ENCODE measurements at regions not wholly inside any gene's neighbourhood (a gene's known extent, or its start where the extent isn't known, plus 50 kb on each side); places are given as distances from the start of the nearest gene placed in this dataset.

- no TSS peak for BruUV-seq (replicated peaks)
- no peak overlapping the region for H3K27ac ChIP-seq
- H3K4me1 ChIP-seq (replicated peaks; ENCODE audit: insufficient read depth), result no peaks in the 10 kb centered on the region
- H3F3A ChIP-seq (ENCODE audit: insufficient read depth, low read depth), result no peaks in the 10 kb centered on the region
- POLR2A ChIA-PET (ENCODE audit: unreplicated experiment), result no interaction called here
- no peaks in the 10 kb centered on the region for H4K20me1 ChIP-seq (ENCODE audit: insufficient read depth)
- no peak for DNase-seq
- CTCF ChIA-PET, result no interaction called here
- no peak overlapping the region for H3K4me3 ChIP-seq
- H3K36me3 ChIP-seq (ENCODE audit: low read depth), result no peaks in the 10 kb centered on the region
- H2AFZ ChIP-seq, result no peak overlapping the region
- H3K79me2 ChIP-seq (ENCODE audit: low read depth), result no peaks in the 10 kb centered on the region
- no peak overlapping the region for H3K4me2 ChIP-seq
- TF ChIP-seq CTCF (conservative IDR thresholded peaks at IDR 0.05), result no peak
- no peak for TF ChIP-seq EZH2 (IDR thresholded peaks at IDR 0.05; ENCODE audit: low read depth)
- no peaks in the 10 kb centered on the region for H3K9me2 ChIP-seq (ENCODE audit: insufficient read depth)
- intact Hi-C loops (cut with micrococcal nuclease; ENCODE audit: unreplicated experiment), result no loop called here
- no peaks in the 10 kb centered on the region for H3K27me3 ChIP-seq (ENCODE audit: insufficient read depth, low read depth)
- peaks cover 28% of the 10 kb centered on the region; the same call in 1 of the 2 replicates for H3K9me3 ChIP-seq (ENCODE audit: insufficient read depth, low read depth)
Measured at GRCh38 chr2:12221584-12221983, 475.2 kb downstream of the LPIN1 start.

- H3K9me2 ChIP-seq (ENCODE audit: insufficient read depth), result no peaks in the 10 kb centered on the region
- ChIA-PET POLR2A (ENCODE audit: unreplicated experiment) (no interaction called here), CTCF (no interaction called here)
- H4K20me1 ChIP-seq (ENCODE audit: insufficient read depth), result no peaks in the 10 kb centered on the region
- TF ChIP-seq CTCF (conservative IDR thresholded peaks at IDR 0.05) (no peak), EZH2 (IDR thresholded peaks at IDR 0.05; ENCODE audit: low read depth) (no peak)
- H3K79me2 ChIP-seq (ENCODE audit: low read depth), result no peaks in the 10 kb centered on the region
- H3K4me1 ChIP-seq (replicated peaks; ENCODE audit: insufficient read depth), result no peaks in the 10 kb centered on the region
- no peak overlapping the region for H3K27ac ChIP-seq
- no TSS peak for BruUV-seq (replicated peaks)
- H3K36me3 ChIP-seq (ENCODE audit: low read depth), result no peaks in the 10 kb centered on the region
- intact Hi-C loops (cut with micrococcal nuclease; ENCODE audit: unreplicated experiment), result no loop called here
- H3K27me3 ChIP-seq (ENCODE audit: insufficient read depth, low read depth), result no peaks in the 10 kb centered on the region
- no peaks in the 10 kb centered on the region for H3F3A ChIP-seq (ENCODE audit: insufficient read depth, low read depth)
- H3K9me3 ChIP-seq (ENCODE audit: insufficient read depth, low read depth), result peaks cover 28% of the 10 kb centered on the region; the same call in 1 of the 2 replicates
- no peak for DNase-seq
- no peak overlapping the region for H3K4me2 ChIP-seq
- H3K4me3 ChIP-seq, result no peak overlapping the region
- no peak overlapping the region for H2AFZ ChIP-seq
Measured at GRCh38 chr2:12222554-12222953, 476.1 kb downstream of the LPIN1 start.

GRCh38 chr2:12223732-12224131 lies 477.3 kb downstream of the LPIN1 start:
- BruUV-seq (replicated peaks), result no TSS peak

More at GRCh38 chr2:12223732-12224131, 477.3 kb downstream of the LPIN1 start:
- Histone ChIP-seq H3K27ac (no peak overlapping the region), H3K27me3 (ENCODE audit: insufficient read depth, low read depth) (no peaks in the 10 kb centered on the region), H3K4me1 (replicated peaks; ENCODE audit: insufficient read depth) (no peaks in the 10 kb centered on the region), H3K4me2 (no peak overlapping the region), H3K9me2 (ENCODE audit: insufficient read depth) (no peaks in the 10 kb centered on the region), H4K20me1 (ENCODE audit: insufficient read depth) (no peaks in the 10 kb centered on the region), H3K79me2 (ENCODE audit: low read depth) (no peaks in the 10 kb centered on the region), H3K36me3 (ENCODE audit: low read depth) (no peaks in the 10 kb centered on the region), H2AFZ (no peak overlapping the region), H3F3A (ENCODE audit: insufficient read depth, low read depth) (no peaks in the 10 kb centered on the region), H3K4me3 (no peak overlapping the region), H3K9me3 (ENCODE audit: insufficient read depth, low read depth) (peaks cover 37% of the 10 kb centered on the region; the same call in 1 of the 2 replicates)
- POLR2A ChIA-PET (ENCODE audit: unreplicated experiment), result interaction anchor here (0.7 kb wide), 1 partner anchor 354 kb away, joined by 4 read pairs; no protein-coding TSS in a partner anchor
- intact Hi-C loops (cut with micrococcal nuclease; ENCODE audit: unreplicated experiment), result no loop called here
- CTCF ChIA-PET, result no interaction called here
- DNase-seq, result no peak
- TF ChIP-seq EZH2 (IDR thresholded peaks at IDR 0.05; ENCODE audit: low read depth), result no peak
- TF ChIP-seq CTCF (conservative IDR thresholded peaks at IDR 0.05), result no peak
